HUES48 (cell line): ENCODE measurements at regions not wholly inside any gene's neighbourhood (a gene's known extent, or its start where the extent isn't known, plus 50 kb on each side); places are given as distances from the start of the nearest gene placed in this dataset.

Experiments used
- H3K27ac ChIP-seq: one replicate; pipeline ENCODE4 v1.7.0; 2013; ENCODE audit warnings: low read depth, low read length, inconsistent platforms
- H3K27me3 ChIP-seq: 2 replicates; pipeline ENCODE4 v1.6.1; 2013; ENCODE audit warnings: mild to moderate bottlenecking, low read length; ENCODE audit not compliant: control insufficient read depth, insufficient read depth
- H3K36me3 ChIP-seq: 2 replicates; pipeline ENCODE4 v1.6.1; 2013; ENCODE audit warnings: low read length; ENCODE audit not compliant: control insufficient read depth, insufficient read depth
- H3K4me1 ChIP-seq: 2 replicates; pipeline ENCODE4 v1.6.1; 2013; ENCODE audit warnings: mild to moderate bottlenecking, low read length; ENCODE audit not compliant: control insufficient read depth, insufficient read depth
- H3K4me3 ChIP-seq: 2 replicates; pipeline ENCODE4 v1.5.1; 2013; ENCODE audit warnings: mild to moderate bottlenecking, low read depth, low read length
- H3K9ac ChIP-seq: 2 replicates; pipeline ENCODE4 v1.6.1; 2013; ENCODE audit warnings: mild to moderate bottlenecking, low read depth, low read length, moderate library complexity
- H3K9me3 ChIP-seq: 2 replicates; pipeline ENCODE4 v1.6.1; 2013; ENCODE audit warnings: low read length; ENCODE audit not compliant: control insufficient read depth, insufficient read depth

DNA sequence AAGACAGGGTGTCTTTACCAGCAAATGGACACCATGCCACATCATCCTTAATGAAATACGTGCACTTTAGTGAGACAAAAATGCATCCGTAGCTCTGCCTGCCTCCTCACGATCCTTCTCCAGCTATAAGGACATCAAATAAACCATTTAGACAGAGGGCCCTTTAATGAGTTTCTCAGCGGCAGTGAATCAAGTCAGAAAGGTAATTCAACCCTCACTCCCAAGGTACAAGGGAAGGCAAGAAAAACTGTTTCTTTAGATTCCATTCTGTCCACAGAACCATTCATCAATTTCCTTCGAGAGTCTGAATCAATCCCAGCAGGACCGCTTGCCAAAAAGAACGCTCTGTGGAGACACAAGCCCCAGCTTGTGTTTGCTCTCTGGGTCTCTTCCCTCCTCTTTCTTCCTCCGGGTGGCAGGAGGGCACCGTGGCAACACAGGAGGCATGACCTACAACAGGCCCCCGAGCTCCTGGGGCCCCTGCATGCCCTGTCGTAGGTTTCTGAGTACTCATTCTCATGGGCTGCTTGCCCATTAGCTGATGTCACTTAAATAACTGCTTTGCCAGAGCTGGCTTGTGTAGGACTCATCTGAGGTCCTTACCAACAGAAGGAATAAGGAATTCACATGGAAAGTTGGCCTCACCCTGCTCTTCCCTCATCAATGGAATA lies 297.8 kb upstream of the PRKCQ start:
- Histone ChIP-seq H3K4me3 (no peak overlapping the region), H3K9ac (no peak overlapping the region), H3K27ac (no peak overlapping the region), H3K27me3 (no peaks in the 10 kb centered on the region), H3K9me3 (no peaks in the 10 kb centered on the region), H3K36me3 (no peaks in the 10 kb centered on the region), H3K4me1 (peaks cover 6% of the 10 kb centered on the region)

DNA sequence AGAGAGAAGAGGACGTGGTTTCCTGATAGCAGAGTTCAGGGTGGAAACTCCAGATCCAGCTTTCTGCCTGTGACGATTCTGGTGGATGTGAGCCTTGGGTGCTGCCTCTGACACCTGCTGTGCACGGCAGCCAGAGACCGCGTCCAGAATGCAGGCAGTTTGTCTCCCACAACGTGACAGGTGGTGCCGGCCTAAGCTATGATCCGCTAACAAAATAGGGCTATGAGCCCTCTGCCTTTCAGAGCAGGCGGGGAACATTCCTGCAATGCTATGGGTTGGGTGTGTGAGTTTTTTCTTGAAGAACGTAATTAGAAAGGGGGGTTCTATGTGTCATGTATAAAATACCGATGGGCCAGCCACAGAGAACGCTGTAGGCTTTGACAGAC lies 297.3 kb upstream of the PRKCQ start:
- Histone ChIP-seq H3K27ac (no peak overlapping the region), H3K9me3 (no peaks in the 10 kb centered on the region), H3K4me1 (peaks cover 6% of the 10 kb centered on the region), H3K36me3 (no peaks in the 10 kb centered on the region), H3K9ac (no peak overlapping the region), H3K4me3 (no peak overlapping the region), H3K27me3 (no peaks in the 10 kb centered on the region)

DNA sequence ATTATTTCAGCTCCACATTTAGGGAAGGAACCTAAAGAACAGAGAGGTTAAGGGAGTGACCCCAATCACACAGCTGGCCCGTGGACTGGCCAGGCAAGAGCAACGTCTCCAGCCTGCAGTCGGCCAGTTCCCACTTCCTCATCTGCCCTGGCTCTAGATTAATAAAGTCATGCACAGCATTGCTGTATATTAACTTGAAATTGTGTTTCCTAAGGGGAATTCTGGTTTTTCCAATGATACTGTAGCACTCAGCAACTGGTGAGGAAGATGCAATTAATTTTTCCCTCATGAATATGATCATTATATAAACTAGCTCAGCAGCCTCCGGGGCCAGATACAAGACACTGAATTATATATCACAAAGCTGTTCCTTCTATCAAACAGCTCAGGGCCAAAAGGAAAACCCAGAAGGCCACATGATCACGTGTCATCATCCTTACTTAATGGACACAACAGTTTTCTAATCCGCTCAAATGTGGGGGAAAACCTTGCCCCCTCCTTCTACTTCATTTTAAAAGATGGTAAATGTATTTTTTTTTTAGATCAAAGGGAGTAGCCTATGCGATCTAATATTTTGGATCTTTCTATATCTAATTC lies 295.3 kb upstream of the PRKCQ start:
- no peak overlapping the region for H3K4me3 ChIP-seq
- H3K36me3 ChIP-seq = no peaks in the 10 kb centered on the region
- H3K4me1 ChIP-seq = peaks cover 6% of the 10 kb centered on the region
- no peaks in the 10 kb centered on the region for H3K27me3 ChIP-seq
- no peak overlapping the region for H3K27ac ChIP-seq
- H3K9me3 ChIP-seq = no peaks in the 10 kb centered on the region
- H3K9ac ChIP-seq = no peak overlapping the region

DNA sequence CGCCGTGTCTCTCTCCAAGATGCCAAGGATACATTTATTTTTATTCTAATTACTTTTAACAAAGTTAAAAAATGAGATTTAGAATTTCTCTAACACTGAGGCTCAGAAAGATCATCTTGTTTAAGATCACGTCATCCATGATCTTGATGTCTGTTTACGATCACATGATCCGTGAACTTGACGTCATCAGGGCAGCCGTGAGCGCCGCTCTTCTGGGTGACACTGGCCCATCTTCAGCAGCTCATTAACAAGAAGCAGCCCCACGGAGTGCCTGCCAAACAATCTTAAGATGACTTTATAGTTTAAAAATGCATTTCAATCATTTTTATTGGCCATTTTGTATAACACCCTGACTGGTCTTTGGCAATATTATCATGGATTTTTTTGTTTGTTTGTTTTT lies 291.1 kb upstream of the PRKCQ start:
- H3K9me3 ChIP-seq = no peaks in the 10 kb centered on the region
- H3K27me3 ChIP-seq = no peaks in the 10 kb centered on the region
- no peak overlapping the region for H3K4me3 ChIP-seq
- H3K36me3 ChIP-seq = no peaks in the 10 kb centered on the region
- no peaks in the 10 kb centered on the region for H3K4me1 ChIP-seq
- H3K9ac ChIP-seq = no peak overlapping the region
- no peak overlapping the region for H3K27ac ChIP-seq

DNA sequence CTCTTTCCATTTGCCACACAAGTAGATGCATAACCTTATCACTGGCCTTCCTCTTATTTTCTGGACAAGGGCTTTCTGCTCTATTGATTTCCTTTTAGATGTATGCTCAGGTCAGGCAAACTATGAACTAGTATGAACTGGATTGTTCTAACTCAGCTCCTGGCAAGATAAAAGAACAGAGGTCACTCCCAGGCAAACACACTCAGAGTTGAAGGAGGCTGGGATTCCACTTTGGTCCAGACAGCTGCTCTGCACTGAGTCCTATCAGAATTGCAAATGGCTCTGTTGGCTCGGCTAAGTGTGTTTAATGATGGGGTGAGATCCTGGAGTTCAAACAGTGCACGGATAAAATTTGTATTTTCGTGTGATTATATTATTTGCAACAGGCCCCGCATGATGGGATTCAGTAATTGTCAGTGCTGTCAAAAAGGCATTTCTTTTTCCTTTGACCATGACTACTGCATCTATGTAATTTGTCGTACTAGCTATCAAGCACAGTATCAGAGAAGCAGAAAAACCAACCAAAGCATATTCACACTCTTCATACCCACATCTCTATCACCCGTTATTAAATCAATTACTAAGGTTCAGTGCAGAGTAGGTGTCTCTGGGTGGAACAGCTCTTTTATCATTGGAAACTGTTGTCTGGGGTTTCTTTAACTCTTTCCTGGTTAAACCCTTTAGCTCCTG lies 288.1 kb upstream of the PRKCQ start:
- Histone ChIP-seq H3K9me3 (no peaks in the 10 kb centered on the region), H3K27me3 (no peaks in the 10 kb centered on the region), H3K4me3 (no peak overlapping the region), H3K27ac (no peak overlapping the region), H3K9ac (no peak overlapping the region), H3K4me1 (no peaks in the 10 kb centered on the region), H3K36me3 (no peaks in the 10 kb centered on the region)

DNA sequence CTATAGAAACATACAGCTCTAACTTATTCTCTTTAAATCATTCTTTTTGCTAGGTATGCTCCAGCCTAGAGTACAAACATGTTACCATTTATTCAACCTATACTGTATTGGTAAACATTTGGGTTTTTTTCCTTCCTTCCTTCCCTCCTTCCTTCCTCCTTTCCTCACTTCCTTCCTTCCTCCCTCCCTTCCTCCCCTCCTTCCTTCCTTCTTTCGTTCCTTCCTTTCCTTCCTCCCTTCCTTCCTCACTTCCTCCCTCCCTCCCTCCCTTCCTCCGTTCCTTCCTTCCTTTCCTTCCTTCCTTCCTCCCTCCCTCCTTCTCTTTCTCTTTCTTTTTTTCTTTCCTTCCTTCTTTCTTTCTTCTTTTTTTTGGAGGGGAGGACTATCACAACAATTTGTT lies 286.7 kb upstream of the PRKCQ start:
- no peaks in the 10 kb centered on the region for H3K4me1 ChIP-seq
- no peaks in the 10 kb centered on the region for H3K27me3 ChIP-seq
- H3K9me3 ChIP-seq = no peaks in the 10 kb centered on the region
- H3K36me3 ChIP-seq = no peaks in the 10 kb centered on the region
- no peak overlapping the region for H3K9ac ChIP-seq
- no peak overlapping the region for H3K27ac ChIP-seq
- H3K4me3 ChIP-seq = no peak overlapping the region

DNA sequence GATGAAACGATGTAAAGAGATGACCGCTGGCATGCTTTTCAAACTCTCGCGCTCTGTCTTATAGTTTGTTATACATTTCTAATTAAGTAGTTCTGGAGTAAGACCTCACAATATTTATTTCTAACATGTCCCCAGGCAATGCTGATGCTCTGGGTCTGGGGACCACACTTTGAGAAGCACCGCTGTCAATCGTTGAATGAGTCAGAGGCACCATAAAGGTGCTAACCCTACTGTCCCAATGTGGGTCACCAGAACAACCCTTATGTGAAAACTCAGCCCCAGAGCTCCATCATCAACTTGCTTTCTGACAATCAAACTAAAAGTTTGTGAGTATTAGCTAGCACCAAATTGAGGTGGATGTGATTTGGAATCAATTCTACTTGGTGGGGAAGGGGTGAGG lies 284.1 kb upstream of the PRKCQ start:
- Histone ChIP-seq H3K9ac (no peak overlapping the region), H3K4me3 (no peak overlapping the region)

DNA sequence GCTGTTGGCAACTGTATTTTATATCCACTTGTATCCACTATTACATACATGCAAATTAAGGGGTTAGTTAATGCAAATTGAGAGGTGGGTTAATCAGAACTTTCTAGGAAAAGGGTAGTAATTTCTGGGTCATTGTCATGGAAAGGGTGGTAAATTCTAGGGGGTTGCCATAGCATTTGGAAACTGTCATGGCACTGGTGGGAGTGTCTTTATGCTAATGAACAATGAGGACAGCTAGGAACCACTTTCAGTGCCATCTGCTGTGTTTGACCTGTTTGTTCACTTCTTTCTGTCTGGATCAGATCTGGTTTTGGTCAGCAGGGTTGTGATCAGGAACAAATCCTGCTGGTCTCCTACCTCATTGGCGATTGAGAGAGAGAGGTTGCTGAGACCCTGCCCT lies 283.3 kb upstream of the PRKCQ start:
- H3K4me3 ChIP-seq = no peak overlapping the region
- H3K9me3 ChIP-seq = no peaks in the 10 kb centered on the region
- no peaks in the 10 kb centered on the region for H3K4me1 ChIP-seq
- no peaks in the 10 kb centered on the region for H3K36me3 ChIP-seq
- no peak overlapping the region for H3K9ac ChIP-seq
- no peaks in the 10 kb centered on the region for H3K27me3 ChIP-seq
- H3K27ac ChIP-seq = no peak overlapping the region

More for the DNA sequence above, 284.1 kb upstream of the PRKCQ start:
- H3K27me3 ChIP-seq = no peaks in the 10 kb centered on the region
- H3K36me3 ChIP-seq = no peaks in the 10 kb centered on the region
- no peak overlapping the region for H3K27ac ChIP-seq
- H3K4me1 ChIP-seq = no peaks in the 10 kb centered on the region
- H3K9me3 ChIP-seq = no peaks in the 10 kb centered on the region

DNA sequence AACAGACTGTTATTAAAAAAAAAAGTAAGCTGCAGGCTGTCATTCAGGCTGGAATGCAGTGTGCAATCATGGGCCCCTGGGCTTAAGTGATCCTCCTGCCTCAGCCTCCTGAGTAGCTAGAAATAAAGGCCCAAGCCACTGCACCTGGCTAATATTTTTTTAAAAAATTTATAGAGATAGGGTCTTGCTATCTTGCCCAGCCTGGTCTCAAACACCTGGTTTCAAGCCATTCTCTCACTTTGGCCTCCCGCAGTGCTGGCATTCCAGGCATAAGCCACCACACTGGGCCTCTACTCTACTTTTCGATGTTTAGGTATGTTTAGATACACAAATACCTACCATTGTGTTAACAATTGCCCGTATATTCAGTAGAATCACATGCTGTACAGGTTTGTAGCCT lies 270.4 kb upstream of the PRKCQ start:
- no peaks in the 10 kb centered on the region for H3K36me3 ChIP-seq
- no peak overlapping the region for H3K4me3 ChIP-seq
- no peak overlapping the region for H3K27ac ChIP-seq
- H3K9ac ChIP-seq = no peak overlapping the region
- no peaks in the 10 kb centered on the region for H3K4me1 ChIP-seq
- no peaks in the 10 kb centered on the region for H3K9me3 ChIP-seq
- no peaks in the 10 kb centered on the region for H3K27me3 ChIP-seq

DNA sequence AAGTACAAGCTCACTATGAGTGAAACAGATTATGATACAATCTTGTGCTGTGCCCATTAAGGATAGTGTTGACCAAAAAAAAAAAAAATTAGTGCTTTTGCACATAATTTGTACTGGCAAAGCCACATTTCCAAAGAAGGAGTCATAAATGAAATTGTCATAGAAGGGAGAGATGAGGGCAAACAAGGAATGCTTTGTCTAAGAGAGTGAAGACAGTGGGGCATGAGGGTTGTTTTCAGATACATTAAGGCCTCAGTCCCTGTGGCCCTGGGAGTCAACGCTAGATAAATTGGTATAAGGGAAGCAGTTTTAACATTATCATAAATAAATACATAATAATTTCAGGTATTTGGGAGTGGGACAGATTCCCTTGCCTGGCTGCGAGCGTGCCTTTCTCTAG lies 267.5 kb upstream of the PRKCQ start:
- no peak overlapping the region for H3K4me3 ChIP-seq
- H3K27me3 ChIP-seq = no peaks in the 10 kb centered on the region
- H3K36me3 ChIP-seq = no peaks in the 10 kb centered on the region; the same call in 1 of the 2 replicates
- peaks cover 12% of the 10 kb centered on the region for H3K9me3 ChIP-seq
- H3K9ac ChIP-seq = no peak overlapping the region
- no peak overlapping the region for H3K27ac ChIP-seq
- no peaks in the 10 kb centered on the region for H3K4me1 ChIP-seq

DNA sequence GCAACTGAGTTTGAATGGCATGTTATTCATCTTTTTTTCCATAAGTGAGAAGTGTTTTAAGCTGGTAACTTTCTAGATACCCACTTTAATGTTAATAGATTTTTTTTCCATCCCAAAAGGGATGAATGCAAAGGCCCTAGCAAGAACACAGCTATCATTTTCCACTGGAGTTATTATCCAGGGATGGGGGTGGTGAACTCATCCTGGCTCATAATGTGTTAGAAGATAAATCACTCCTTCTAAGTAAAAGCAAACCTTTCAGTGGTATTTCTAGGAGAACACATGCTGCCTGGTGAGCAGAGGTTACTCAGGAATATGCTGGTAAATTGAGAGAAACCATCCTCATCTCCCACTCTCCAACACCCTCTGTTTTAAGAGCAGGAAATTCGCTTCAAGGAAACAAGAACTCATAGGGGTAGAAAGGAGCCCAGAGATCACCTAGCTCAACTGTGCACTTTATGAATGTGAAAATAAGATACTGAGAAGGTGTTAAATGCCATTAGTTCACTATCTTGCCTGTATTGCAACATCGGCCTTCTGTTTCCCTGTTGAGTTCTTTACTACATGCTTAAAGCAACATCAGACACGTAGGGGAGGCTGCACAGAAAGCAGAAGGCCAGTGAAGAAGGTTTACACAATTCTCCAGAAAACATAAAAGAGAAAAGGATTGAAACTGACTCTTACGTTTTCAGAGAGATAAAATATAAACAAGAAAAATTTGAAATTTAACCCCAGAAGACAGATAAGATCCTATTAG lies 264.0 kb upstream of the PRKCQ start:
- H3K9me3 ChIP-seq = peaks cover 23% of the 10 kb centered on the region
- H3K27ac ChIP-seq = no peak overlapping the region
- H3K4me3 ChIP-seq = no peak overlapping the region

More for the DNA sequence above, 264.0 kb upstream of the PRKCQ start:
- Histone ChIP-seq H3K4me1 (no peaks in the 10 kb centered on the region), H3K36me3 (peaks cover 2% of the 10 kb centered on the region; the same call in 1 of the 2 replicates), H3K27me3 (no peaks in the 10 kb centered on the region), H3K9ac (no peak overlapping the region)
